ENCODE measurements at regions not wholly inside any gene's neighbourhood (a gene's known extent, or its start where the extent isn't known, plus 50 kb on each side); places are given as distances from the start of the nearest gene placed in this dataset.

DNA sequence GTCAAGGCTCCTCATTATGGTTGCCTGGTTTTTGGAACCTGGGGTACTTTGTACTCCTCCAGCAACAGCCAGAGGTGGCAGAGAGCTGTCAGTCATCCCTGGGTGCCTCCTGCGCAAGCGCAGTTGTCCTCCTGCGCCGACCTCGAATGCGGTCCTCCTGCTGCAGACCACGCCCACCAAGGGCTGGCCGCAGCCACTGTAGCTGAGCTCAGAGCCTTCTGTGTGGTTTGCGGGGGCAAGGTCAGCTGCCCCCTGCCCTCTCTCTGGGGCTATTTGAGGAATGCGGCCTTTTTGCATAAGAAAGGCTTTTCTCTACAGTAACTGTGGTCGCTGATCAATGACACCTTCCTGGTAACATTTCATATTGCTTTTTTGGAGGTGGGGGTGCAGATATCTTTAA lies 131.3 kb upstream of the SNRPN start:
- no peak for TF ChIP-seq POLR2A (IDR thresholded peaks at IDR 0.05)
- TF ChIP-seq, protein P1, sequence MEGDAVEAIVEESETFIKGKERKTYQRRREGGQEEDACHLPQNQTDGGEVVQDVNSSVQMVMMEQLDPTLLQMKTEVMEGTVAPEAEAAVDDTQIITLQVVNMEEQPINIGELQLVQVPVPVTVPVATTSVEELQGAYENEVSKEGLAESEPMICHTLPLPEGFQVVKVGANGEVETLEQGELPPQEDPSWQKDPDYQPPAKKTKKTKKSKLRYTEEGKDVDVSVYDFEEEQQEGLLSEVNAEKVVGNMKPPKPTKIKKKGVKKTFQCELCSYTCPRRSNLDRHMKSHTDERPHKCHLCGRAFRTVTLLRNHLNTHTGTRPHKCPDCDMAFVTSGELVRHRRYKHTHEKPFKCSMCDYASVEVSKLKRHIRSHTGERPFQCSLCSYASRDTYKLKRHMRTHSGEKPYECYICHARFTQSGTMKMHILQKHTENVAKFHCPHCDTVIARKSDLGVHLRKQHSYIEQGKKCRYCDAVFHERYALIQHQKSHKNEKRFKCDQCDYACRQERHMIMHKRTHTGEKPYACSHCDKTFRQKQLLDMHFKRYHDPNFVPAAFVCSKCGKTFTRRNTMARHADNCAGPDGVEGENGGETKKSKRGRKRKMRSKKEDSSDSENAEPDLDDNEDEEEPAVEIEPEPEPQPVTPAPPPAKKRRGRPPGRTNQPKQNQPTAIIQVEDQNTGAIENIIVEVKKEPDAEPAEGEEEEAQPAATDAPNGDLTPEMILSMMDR (IDR thresholded peaks at IDR 0.05) = no peak
